Neural progenitor cell (in vitro differentiated cells): ENCODE measurements at regions not wholly inside any gene's neighbourhood (a gene's known extent, or its start where the extent isn't known, plus 50 kb on each side); places are given as distances from the start of the nearest gene placed in this dataset.

Source experiments
- EZH2 ChIP-seq: fragments of 200-600 bp; sonication (generic); IDR thresholded peaks from 2 replicates; pipeline ENCODE4 v1.6.1; 2017; ENCODE audit warnings: antibody characterized with exemption, mild to moderate bottlenecking, moderate library complexity
- TF ChIP-seq, protein P1 (sequence below): fragments of 200-600 bp; sonication (generic); IDR thresholded peaks from 2 replicates; pipeline ENCODE4 v1.5.1; 2017; ENCODE audit warnings: antibody characterized with exemption, mild to moderate bottlenecking

DNA sequence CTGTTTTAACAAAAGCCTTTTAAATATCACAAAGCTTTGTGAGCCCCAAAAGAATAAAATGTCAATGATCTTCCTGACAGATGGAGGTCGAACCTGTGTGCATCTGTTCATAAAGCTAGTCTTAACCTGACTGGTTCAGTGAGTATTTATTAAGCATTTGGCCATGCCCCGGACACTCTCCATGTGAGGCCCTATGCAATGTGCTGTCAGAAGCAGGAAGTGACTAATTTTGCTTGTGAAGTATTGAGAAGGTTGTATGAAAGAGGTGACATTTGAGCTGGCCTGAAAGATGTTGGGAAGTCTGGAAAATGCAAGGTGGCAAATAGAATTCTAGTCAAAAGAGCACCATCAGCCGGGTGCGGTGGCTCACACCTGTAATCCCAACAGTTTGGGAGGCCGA, 171.4 kb downstream of the MSL3 start:
- TF ChIP-seq, protein P1, sequence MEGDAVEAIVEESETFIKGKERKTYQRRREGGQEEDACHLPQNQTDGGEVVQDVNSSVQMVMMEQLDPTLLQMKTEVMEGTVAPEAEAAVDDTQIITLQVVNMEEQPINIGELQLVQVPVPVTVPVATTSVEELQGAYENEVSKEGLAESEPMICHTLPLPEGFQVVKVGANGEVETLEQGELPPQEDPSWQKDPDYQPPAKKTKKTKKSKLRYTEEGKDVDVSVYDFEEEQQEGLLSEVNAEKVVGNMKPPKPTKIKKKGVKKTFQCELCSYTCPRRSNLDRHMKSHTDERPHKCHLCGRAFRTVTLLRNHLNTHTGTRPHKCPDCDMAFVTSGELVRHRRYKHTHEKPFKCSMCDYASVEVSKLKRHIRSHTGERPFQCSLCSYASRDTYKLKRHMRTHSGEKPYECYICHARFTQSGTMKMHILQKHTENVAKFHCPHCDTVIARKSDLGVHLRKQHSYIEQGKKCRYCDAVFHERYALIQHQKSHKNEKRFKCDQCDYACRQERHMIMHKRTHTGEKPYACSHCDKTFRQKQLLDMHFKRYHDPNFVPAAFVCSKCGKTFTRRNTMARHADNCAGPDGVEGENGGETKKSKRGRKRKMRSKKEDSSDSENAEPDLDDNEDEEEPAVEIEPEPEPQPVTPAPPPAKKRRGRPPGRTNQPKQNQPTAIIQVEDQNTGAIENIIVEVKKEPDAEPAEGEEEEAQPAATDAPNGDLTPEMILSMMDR, result no peak
- no peak for TF ChIP-seq EZH2
